Ovary (tissue), 7 donors: ENCODE measurements at regions not wholly inside any gene's neighbourhood (a gene's known extent, or its start where the extent isn't known, plus 50 kb on each side); places are given as distances from the start of the nearest gene placed in this dataset.

Experiments
- DNase-seq, 5 donors: peaks; one replicate each; pipeline ENCODE4 v3.0.0-alpha.2; 2019 to 2020
- H3K27ac ChIP-seq, 2 donors: fragments of 200-600 bp; one replicate each; pipeline versions ENCODE4 v1.5.1 to v1.8.0; 2019 to 2022
- H3K27me3 ChIP-seq: fragments of 200-600 bp; one replicate; pipeline ENCODE4 v1.8.0; 2022
- H3K36me3 ChIP-seq: fragments of 200-600 bp; sonication (generic); one replicate; pipeline ENCODE4 v1.5.1; 2019
- H3K4me1 ChIP-seq: one replicate; pipeline ENCODE4 v1.8.1; 2013; ENCODE audit warnings: mild to moderate bottlenecking, moderate library complexity; ENCODE audit not compliant: insufficient read depth
- H3K4me3 ChIP-seq: fragments of 200-600 bp; sonication (generic); one replicate; pipeline ENCODE4 v1.5.1; 2017
- H3K9me3 ChIP-seq, 2 donors: fragments of 200-600 bp in 1 of 2; sonication (generic) in 1 of 2; one replicate each; pipeline versions ENCODE4 v1.5.1 to v1.8.1; 2013 to 2019; ENCODE audit warnings: mild to moderate bottlenecking in 1 of 2, moderate library complexity in 1 of 2
- EP300 ChIP-seq: sonication (generic); formaldehyde crosslinking; IDR thresholded peaks from one replicate; pipeline ENCODE4 v1.6.1; 2017; ENCODE audit warnings: antibody characterized with exemption
- POLR2A ChIP-seq: fragments of 450-650 bp; IDR thresholded peaks from one replicate; pipeline ENCODE4 v1.6.1; 2017; ENCODE audit warnings: antibody characterized with exemption, mild to moderate bottlenecking, moderate library complexity
- WGBS, 3 donors: extraction: QIAGEN DNeasy Blood & Tissue Kit in 1 of 3; methylation state at CpG; one replicate each; pipeline versions ENCODE4 v1.1.5 to v1.1.7; 2013 to 2017; 5-methylcytosine and 5-hydroxymethylcytosine counted together
- intact Hi-C, 4 donors: fragments of 100-400 bp; cut with DNase I; formaldehyde crosslinking; loops; one replicate each; pipeline versions ENCODE4 v1.11.0 to v1.15.1; 2022 to 2023
- TF ChIP-seq, protein P1 (sequence below), 3 donors: fragments of 450-650 bp in 2 of 3; fragments of 200-600 bp in 1 of 3; IDR thresholded peaks; one replicate each; pipeline versions ENCODE4 v1.5.1 to v1.8.0; 2016 to 2022; ENCODE audit warnings: antibody characterized with exemption in 3 of 3, mild to moderate bottlenecking in 1 of 3
- donor health status: DM: no; HTN: no; CAD: no; lungs with moderate emphysema.
- donor health status: DM: no; HTN: no; CAD: no.
- donor health status: Bipolar disorder and iron deficiency.
- donor health status: DM: no; HTN: no; CAD: no.
- donor health status: DM: yes; HTN: yes; CAD: no.

DNA sequence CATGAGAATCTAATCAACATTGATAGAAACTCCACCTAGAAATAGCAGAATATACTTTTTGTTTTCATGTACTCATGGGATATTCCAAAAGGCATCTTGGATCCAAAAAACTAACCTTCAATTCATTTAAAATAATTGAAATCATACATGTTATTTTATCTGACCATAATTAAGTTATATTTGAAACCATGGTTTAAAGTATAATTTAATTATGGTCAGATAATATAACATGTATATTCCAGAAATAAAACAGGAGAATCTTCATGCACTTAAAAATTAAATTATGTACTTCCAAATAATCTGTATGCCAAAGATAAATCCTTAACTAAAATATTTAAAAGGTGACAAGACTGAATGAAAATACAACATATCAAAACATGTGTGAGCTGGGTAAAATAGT lies 651.3 kb upstream of the LINC00305 start:
- Histone ChIP-seq H3K36me3 (no peaks in the 10 kb centered on the region), H3K27ac (no peak overlapping the region), H3K4me1 (no peaks in the 10 kb centered on the region), H3K4me3 (no peak overlapping the region), H3K27me3 (no peaks in the 10 kb centered on the region), H3K9me3 (no peaks in the 10 kb centered on the region)
- TF ChIP-seq EP300 (no peak), POLR2A (no peak)
- TF ChIP-seq, protein P1, sequence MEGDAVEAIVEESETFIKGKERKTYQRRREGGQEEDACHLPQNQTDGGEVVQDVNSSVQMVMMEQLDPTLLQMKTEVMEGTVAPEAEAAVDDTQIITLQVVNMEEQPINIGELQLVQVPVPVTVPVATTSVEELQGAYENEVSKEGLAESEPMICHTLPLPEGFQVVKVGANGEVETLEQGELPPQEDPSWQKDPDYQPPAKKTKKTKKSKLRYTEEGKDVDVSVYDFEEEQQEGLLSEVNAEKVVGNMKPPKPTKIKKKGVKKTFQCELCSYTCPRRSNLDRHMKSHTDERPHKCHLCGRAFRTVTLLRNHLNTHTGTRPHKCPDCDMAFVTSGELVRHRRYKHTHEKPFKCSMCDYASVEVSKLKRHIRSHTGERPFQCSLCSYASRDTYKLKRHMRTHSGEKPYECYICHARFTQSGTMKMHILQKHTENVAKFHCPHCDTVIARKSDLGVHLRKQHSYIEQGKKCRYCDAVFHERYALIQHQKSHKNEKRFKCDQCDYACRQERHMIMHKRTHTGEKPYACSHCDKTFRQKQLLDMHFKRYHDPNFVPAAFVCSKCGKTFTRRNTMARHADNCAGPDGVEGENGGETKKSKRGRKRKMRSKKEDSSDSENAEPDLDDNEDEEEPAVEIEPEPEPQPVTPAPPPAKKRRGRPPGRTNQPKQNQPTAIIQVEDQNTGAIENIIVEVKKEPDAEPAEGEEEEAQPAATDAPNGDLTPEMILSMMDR (IDR thresholded peaks at IDR 0.05), result no peak
- intact Hi-C loops, result no loop called here
- no peak for DNase-seq

DNA sequence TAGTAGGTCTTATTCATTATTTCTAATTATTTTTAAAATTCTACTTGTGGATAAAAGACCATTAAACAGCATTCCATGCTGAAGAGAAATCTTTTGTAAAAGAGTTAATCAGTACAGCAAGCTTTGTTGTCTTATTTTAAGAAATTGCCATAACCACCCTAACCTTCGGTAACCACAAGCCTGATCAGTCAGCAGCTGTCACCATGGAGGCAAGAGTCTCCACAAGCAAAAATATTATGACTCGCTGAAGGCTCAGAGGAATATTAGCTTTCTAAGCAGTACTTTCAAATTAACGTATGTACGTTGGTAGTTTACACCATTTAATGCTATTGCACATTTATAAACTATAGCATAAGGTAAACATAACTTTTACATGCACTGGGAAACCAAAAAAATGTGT lies 650.5 kb upstream of the LINC00305 start:
- no peak for TF ChIP-seq EP300
- Histone ChIP-seq H3K4me1 (no peaks in the 10 kb centered on the region), H3K27ac (no peak overlapping the region), H3K36me3 (no peaks in the 10 kb centered on the region), H3K27me3 (no peaks in the 10 kb centered on the region), H3K4me3 (no peak overlapping the region), H3K9me3 (no peaks in the 10 kb centered on the region)
- intact Hi-C loops, result no loop called here
- DNase-seq, result no peak
- WGBS, 3 donors, result 72 to 87% (median 73%) methylated on average over 4 of the region's 4 CpGs

DNA sequence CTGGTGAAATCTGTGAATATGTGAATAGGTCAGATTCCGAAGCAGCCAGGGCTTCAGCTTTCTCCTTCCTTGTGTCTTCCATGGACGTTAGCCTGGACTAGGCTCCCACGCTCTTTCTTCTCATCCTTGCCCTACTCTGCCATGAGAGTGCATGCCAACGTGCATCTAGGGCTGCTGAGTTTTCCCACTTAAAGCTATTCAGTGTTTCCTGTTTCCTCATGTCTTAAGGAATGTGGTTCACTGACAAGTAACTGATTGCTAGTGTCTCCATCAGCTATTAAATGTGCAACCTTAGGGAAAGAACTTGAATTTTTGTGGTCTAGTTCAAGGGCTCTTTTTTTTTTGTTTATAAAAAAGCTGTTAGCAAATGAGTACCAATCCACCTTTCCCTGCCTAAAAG lies 642.3 kb upstream of the LINC00305 start:
- no peak overlapping the region for H3K4me3 ChIP-seq
- intact Hi-C loops, result no loop called here
- no peak for TF ChIP-seq EP300
- TF ChIP-seq, protein P1 (IDR thresholded peaks at IDR 0.05), result no peak
- TF ChIP-seq POLR2A, result no peak
- H3K36me3 ChIP-seq, result no peaks in the 10 kb centered on the region
- no peak for DNase-seq
- no peaks in the 10 kb centered on the region for H3K9me3 ChIP-seq
- no peaks in the 10 kb centered on the region for H3K27me3 ChIP-seq
- no peaks in the 10 kb centered on the region for H3K4me1 ChIP-seq
- 64 to 76% (median 66%) methylated on average over 4 of the region's 4 CpGs for WGBS, 3 donors
- H3K27ac ChIP-seq, result no peak overlapping the region

DNA sequence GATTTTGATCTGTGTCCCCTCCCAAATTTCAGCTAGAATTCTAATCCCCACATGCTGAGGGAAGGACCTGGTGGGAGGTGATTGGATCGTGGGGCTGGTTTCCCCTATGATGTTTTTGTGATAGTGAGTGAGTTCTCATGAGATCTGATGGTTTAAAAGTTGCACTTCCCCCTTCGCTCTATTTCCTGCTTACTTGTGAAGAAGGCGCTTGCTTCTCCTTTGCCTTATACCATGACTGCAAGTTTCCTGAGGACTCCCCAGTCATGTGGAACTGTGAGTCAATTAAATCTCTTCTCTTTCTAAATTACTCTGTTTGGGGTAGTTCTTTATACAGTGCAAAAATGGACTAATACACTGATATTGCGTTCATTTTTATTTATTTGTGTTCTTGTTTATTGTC lies 636.8 kb upstream of the LINC00305 start:
- no peak for TF ChIP-seq POLR2A
- TF ChIP-seq EP300, result no peak
- TF ChIP-seq, protein P1 (IDR thresholded peaks at IDR 0.05), result no peak
- Histone ChIP-seq H3K36me3 (no peaks in the 10 kb centered on the region), H3K4me3 (no peak overlapping the region), H3K27ac (no peak overlapping the region), H3K9me3 (no peaks in the 10 kb centered on the region), H3K4me1 (no peaks in the 10 kb centered on the region), H3K27me3 (no peaks in the 10 kb centered on the region)
- intact Hi-C loops, result no loop called here
- WGBS, 3 donors, result 37 to 77% (median 65%) methylated on average over 4 of the region's 4 CpGs
- DNase-seq, result no peak

DNA sequence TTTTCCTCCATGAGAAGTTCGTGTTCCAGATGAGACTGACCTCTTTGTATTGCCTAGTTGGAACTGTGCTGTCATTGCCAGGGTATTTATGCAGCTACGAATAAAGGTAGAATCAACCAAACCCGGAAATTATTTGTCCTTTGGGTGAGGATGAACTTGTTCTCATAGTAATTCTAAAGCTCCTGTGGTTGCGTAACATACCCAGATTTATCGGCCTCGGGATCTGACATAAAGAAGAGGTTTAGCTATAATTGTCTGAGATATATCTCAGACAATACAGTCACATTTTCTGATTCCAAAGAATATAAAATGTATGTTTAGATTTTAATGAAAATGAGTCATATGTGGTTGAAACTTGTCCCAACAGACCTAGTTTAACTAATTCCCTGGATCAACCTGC lies 628.7 kb upstream of the LINC00305 start:
- intact Hi-C loops, result no loop called here
- WGBS, 3 donors, result 90 to 95% (median 94%) methylated on average over 6 of the region's 6 CpGs
- Histone ChIP-seq H3K27ac (no peak overlapping the region), H3K4me1 (no peaks in the 10 kb centered on the region), H3K9me3 (no peaks in the 10 kb centered on the region), H3K4me3 (no peak overlapping the region), H3K36me3 (no peaks in the 10 kb centered on the region), H3K27me3 (no peaks in the 10 kb centered on the region)
- TF ChIP-seq EP300 (no peak), POLR2A (no peak)
- TF ChIP-seq, protein P1 (IDR thresholded peaks at IDR 0.05), result no peak
- no peak for DNase-seq
